ENCODE measurements at regions not wholly inside any gene's neighbourhood (a gene's known extent, or its start where the extent isn't known, plus 50 kb on each side); places are given as distances from the start of the nearest gene placed in this dataset.

GRCh38 chr7:70846208-70846607 is 285.7 kb upstream of the GALNT17 start:
- DNase-seq: no peak
- peaks cover 24% of the 10 kb centered on the region for H3K9me3 Mint-ChIP-seq
- no peaks in the 10 kb centered on the region for H3K27me3 Mint-ChIP-seq
- CTCF ChIA-PET: no interaction called here
- no peak overlapping the region for H3K27ac Mint-ChIP-seq
- POLR2A ChIA-PET: no interaction called here
- H3K4me3 Mint-ChIP-seq: no peak overlapping the region
- H3K36me3 Mint-ChIP-seq (ENCODE audit: low read depth): peaks cover 3% of the 10 kb centered on the region
- H3K4me1 Mint-ChIP-seq: no peaks in the 10 kb centered on the region

DNA sequence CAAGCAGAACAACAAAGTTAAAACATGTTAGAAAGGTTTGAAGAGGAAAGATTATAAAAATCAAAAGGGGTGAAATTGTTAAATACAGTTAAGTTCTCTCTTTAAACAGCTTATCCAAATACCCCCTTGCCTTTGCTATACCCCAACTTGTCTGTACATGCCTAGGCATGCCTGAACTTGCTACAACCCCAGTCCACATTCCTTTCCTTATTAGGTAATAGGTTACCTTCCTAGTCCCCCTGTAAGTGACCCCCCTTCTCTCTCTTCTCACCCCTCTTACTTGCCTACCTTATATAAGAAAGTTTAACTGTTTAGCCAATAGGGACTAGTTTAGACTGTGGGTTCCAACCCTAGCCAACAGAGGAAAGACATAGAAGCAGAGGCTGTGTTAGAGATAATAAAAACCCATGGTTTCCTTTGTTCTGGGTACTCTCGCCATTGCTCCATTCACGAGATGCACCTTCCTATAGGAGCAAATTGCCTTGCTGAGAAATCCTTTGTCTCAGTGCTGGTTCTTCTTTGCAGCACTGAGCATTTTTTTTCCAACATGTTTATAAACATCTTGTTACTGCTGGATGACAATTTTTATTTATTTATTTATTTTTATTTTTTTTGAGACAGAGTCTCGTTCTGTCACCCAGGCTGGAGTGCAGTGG is 282.2 kb upstream of the GALNT17 start:
- no peak for DNase-seq
- H3K4me3 Mint-ChIP-seq: no peak overlapping the region
- POLR2A ChIA-PET: no interaction called here
- no peak overlapping the region for H3K27ac Mint-ChIP-seq
- CTCF ChIA-PET: no interaction called here
- H3K9me3 Mint-ChIP-seq: peaks cover 21% of the 10 kb centered on the region
- peaks cover 3% of the 10 kb centered on the region for H3K36me3 Mint-ChIP-seq (ENCODE audit: low read depth)
- no peaks in the 10 kb centered on the region for H3K27me3 Mint-ChIP-seq
- H3K4me1 Mint-ChIP-seq: no peaks in the 10 kb centered on the region

- no peaks in the 10 kb centered on the region for H3K4me1 Mint-ChIP-seq
- CTCF ChIA-PET: interaction anchor here (0.6 to 0.7 kb wide), 2 partner anchors 395 to 880 kb away, joined by 4 read pairs; no protein-coding TSS in a partner anchor
- H3K9me3 Mint-ChIP-seq: peaks cover 2% of the 10 kb centered on the region
- no peaks in the 10 kb centered on the region for H3K36me3 Mint-ChIP-seq (ENCODE audit: low read depth)
- no peak overlapping the region for H3K4me3 Mint-ChIP-seq
- no peak overlapping the region for H3K27ac Mint-ChIP-seq
- no peaks in the 10 kb centered on the region for H3K27me3 Mint-ChIP-seq
- POLR2A ChIA-PET: no interaction called here
- DNase-seq: no peak
These were observed 276.6 kb upstream of the GALNT17 start for GRCh38 chr7:70855373-70855772.

GRCh38 chr7:70856901-70857630 is 274.9 kb upstream of the GALNT17 start:
- no peak overlapping the region for H3K4me3 Mint-ChIP-seq
- ChIA-PET POLR2A (no interaction called here), CTCF (no interaction called here)
- no peaks in the 10 kb centered on the region for H3K36me3 Mint-ChIP-seq (ENCODE audit: low read depth)
- H3K27ac Mint-ChIP-seq: no peak overlapping the region
- H3K4me1 Mint-ChIP-seq: no peaks in the 10 kb centered on the region
- H3K27me3 Mint-ChIP-seq: no peaks in the 10 kb centered on the region
- DNase-seq: peak; percentile 56
- no peaks in the 10 kb centered on the region for H3K9me3 Mint-ChIP-seq

DNA sequence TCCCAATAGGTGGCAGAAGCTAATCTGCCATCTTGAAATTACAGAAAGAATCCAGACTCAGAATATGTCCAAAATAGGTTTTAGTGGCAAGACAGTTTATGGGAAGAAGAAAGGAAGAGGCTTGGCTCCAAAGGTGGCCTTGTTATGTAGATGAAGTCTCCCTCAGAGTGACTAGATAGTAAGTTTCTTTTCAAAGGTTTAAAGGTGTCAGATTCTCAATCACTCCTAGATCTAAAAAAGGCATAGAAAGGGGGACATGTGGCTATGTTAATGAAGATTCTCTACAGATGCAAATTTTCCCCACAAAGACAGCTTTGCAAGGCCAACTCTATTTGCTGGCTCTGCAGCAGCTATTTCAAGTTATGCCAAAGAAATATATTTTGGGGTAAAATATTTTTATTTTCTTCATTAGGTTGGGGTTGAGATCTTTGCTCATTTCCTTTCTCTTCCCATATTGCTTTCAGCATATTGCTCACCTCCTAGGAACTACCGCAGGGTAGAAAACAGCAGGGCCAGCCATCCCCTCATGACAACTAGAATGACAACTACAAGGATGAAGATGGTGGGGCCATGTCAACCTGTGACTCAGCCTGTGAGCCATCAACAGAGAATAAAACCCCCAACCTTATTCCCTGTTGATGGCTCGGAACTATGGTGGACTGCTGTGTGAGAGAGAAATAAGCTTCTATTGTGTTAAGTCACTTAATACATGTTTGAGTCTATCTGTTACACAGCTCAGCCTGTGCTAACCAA is 274.0 kb upstream of the GALNT17 start:
- ChIA-PET CTCF (no interaction called here), POLR2A (no interaction called here)
- Mint-ChIP-seq H3K4me3 (no peak overlapping the region), H3K9me3 (no peaks in the 10 kb centered on the region), H3K27ac (no peak overlapping the region), H3K36me3 (ENCODE audit: low read depth) (no peaks in the 10 kb centered on the region), H3K27me3 (no peaks in the 10 kb centered on the region), H3K4me1 (no peaks in the 10 kb centered on the region)
- DNase-seq: no peak

DNA sequence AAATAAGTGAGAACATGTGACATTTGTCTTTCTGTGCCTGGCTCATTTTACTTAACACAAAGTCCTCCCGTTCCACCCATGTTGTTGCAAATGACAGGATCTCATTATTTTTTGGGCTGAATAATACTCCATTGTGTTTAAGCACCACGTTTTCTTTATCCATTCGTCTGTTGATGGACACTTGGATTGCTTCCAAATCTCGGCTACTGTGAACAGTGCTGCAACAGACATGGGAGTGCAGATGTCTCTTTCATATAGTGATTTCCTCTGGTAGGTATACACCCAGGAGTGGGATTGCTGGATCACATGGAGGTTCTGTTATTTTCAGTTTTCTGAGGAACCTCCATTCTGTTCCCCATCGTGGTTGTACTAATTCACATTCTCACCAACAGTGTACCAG is 264.4 kb upstream of the GALNT17 start:
- no peaks in the 10 kb centered on the region for H3K27me3 Mint-ChIP-seq
- no peaks in the 10 kb centered on the region for H3K36me3 Mint-ChIP-seq (ENCODE audit: low read depth)
- CTCF ChIA-PET: no interaction called here
- no peak overlapping the region for H3K4me3 Mint-ChIP-seq
- no peak for DNase-seq
- peaks cover 21% of the 10 kb centered on the region for H3K9me3 Mint-ChIP-seq
- POLR2A ChIA-PET: no interaction called here
- no peak overlapping the region for H3K27ac Mint-ChIP-seq
- H3K4me1 Mint-ChIP-seq: no peaks in the 10 kb centered on the region

- H3K27ac Mint-ChIP-seq: no peak overlapping the region
- no peaks in the 10 kb centered on the region for H3K4me1 Mint-ChIP-seq
- ChIA-PET CTCF (no interaction called here), POLR2A (no interaction called here)
- no peak overlapping the region for H3K4me3 Mint-ChIP-seq
- no peak for DNase-seq
- no peaks in the 10 kb centered on the region for H3K27me3 Mint-ChIP-seq
- H3K9me3 Mint-ChIP-seq: peaks cover 14% of the 10 kb centered on the region
- H3K36me3 Mint-ChIP-seq (ENCODE audit: low read depth): no peaks in the 10 kb centered on the region
These were observed 261.6 kb upstream of the GALNT17 start for GRCh38 chr7:70870349-70870748.

GRCh38 chr7:70872188-70872587 is 259.8 kb upstream of the GALNT17 start:
- Mint-ChIP-seq H3K4me1 (no peaks in the 10 kb centered on the region), H3K9me3 (peaks cover 22% of the 10 kb centered on the region), H3K27me3 (no peaks in the 10 kb centered on the region), H3K27ac (no peak overlapping the region), H3K36me3 (ENCODE audit: low read depth) (no peaks in the 10 kb centered on the region), H3K4me3 (no peak overlapping the region)
- ChIA-PET CTCF (no interaction called here), POLR2A (no interaction called here)
- DNase-seq: no peak

DNA sequence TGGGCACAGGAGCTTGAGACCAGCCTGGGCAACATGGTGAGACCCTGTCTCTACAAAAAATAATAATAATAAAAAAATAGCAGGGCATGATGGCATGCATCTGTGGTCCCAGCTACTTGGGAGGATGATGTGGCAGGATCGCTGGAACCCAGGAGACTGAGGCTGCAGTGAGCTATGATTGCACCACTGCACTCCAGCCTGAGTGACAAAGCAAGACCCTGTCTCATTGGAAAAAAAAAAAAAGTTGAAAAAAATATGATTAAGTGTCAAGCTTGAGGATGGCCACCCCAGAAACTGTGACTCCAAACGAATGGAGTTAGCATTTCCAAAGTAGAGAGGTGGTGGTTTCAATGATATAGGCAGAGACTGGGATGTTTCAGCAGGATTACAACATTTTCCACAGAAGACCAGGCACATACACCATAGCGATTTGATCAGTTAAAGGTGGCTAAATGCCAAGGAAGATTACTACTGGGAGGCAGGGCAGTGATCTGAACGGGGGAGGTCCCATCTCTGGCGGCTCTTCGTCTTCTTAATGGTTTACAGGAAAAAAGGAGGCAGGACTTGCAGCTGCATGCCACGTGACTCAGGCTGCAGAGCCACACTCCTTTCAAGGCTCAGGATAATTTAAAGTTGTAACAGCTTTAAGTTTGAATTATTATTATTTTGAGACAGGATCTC is 250.6 kb upstream of the GALNT17 start:
- POLR2A ChIA-PET: no interaction called here
- H3K9me3 Mint-ChIP-seq: peaks cover 15% of the 10 kb centered on the region
- H3K27me3 Mint-ChIP-seq: no peaks in the 10 kb centered on the region
- no peak overlapping the region for H3K4me3 Mint-ChIP-seq
- no peaks in the 10 kb centered on the region for H3K36me3 Mint-ChIP-seq (ENCODE audit: low read depth)
- H3K27ac Mint-ChIP-seq: no peak overlapping the region
- no peak for DNase-seq
- no peaks in the 10 kb centered on the region for H3K4me1 Mint-ChIP-seq
- CTCF ChIA-PET: interaction anchor here (0.6 to 0.7 kb wide), 2 partner anchors 10 to 1702 kb away, joined by 3 read pairs; no protein-coding TSS in a partner anchor

DNA sequence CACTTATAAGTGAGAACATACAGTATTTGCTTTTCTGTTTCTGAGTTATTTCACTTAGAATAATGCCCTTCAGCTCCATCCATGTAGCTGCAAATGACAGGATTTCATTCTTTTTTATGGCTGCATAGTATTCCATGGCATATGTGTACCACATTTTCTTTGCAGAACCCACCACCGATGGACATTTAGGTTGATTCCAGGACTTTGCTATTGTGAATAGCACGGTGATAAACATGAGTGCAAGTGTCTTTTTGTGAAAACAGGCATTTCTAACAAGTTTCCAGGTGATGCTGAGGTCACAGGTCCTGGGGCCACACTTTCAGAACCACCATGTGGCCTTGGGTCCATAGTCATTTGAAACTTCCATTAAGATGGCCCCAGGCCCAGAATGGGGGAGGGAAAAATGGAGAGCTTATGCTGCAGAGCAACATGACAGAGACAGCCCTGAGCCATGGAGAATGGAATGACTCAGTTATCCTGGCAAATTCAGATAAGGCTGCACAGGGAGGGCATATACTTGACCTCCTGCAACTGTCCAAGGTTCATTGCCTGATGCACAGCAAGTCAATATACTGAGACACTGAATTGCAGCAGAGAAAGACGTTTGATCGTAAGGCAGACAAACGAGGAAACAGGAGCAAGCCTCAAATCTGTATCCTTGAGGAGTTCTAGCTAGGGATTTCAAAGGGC is 248.0 kb upstream of the GALNT17 start:
- H3K4me3 Mint-ChIP-seq: no peak overlapping the region
- POLR2A ChIA-PET: no interaction called here
- no peaks in the 10 kb centered on the region for H3K36me3 Mint-ChIP-seq (ENCODE audit: low read depth)
- CTCF ChIA-PET: interaction anchor here (0.5 kb wide), 1 partner anchor 761 kb away, joined by 3 read pairs; no protein-coding TSS in a partner anchor
- no peak overlapping the region for H3K27ac Mint-ChIP-seq
- H3K9me3 Mint-ChIP-seq: peaks cover 8% of the 10 kb centered on the region
- no peaks in the 10 kb centered on the region for H3K4me1 Mint-ChIP-seq
- DNase-seq: no peak
- no peaks in the 10 kb centered on the region for H3K27me3 Mint-ChIP-seq

GRCh38 chr7:70884440-70884764 is 247.5 kb upstream of the GALNT17 start:
- no peaks in the 10 kb centered on the region for H3K36me3 Mint-ChIP-seq (ENCODE audit: low read depth)
- no peaks in the 10 kb centered on the region for H3K4me1 Mint-ChIP-seq
- no peak for DNase-seq
- H3K27me3 Mint-ChIP-seq: no peaks in the 10 kb centered on the region
- no peak overlapping the region for H3K27ac Mint-ChIP-seq
- ChIA-PET POLR2A (no interaction called here), CTCF (interaction anchor here (0.5 kb wide), 1 partner anchor 761 kb away, joined by 3 read pairs; no protein-coding TSS in a partner anchor)
- peaks cover 10% of the 10 kb centered on the region for H3K9me3 Mint-ChIP-seq
- no peak overlapping the region for H3K4me3 Mint-ChIP-seq

DNA sequence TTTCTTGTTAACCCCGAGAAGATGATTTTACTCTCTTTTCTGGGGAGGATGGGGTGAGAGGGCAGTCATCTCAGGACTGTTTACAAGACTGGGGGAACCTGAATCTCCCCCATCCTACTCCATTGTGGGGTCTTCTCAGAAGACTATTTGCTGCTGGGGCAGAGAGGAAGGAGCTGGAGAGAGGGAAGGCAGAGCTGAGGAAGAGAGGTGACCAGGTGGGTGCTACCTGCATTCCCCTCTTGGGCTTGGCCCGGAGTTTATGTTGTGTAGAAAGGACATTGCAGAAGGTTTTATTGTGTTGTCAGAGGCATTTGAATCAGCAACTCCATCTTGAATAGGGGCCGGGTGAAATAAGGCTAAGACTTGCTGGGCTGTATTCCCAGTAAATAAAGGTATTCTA is 247.1 kb upstream of the GALNT17 start:
- ChIA-PET POLR2A (no interaction called here), CTCF (no interaction called here)
- H3K9me3 Mint-ChIP-seq: peaks cover 14% of the 10 kb centered on the region
- no peaks in the 10 kb centered on the region for H3K27me3 Mint-ChIP-seq
- H3K4me1 Mint-ChIP-seq: no peaks in the 10 kb centered on the region
- no peak for DNase-seq
- no peak overlapping the region for H3K4me3 Mint-ChIP-seq
- H3K36me3 Mint-ChIP-seq (ENCODE audit: low read depth): no peaks in the 10 kb centered on the region
- H3K27ac Mint-ChIP-seq: no peak overlapping the region

GRCh38 chr7:70886547-70886946 is 245.4 kb upstream of the GALNT17 start:
- Mint-ChIP-seq H3K4me3 (no peak overlapping the region), H3K27me3 (no peaks in the 10 kb centered on the region), H3K36me3 (ENCODE audit: low read depth) (no peaks in the 10 kb centered on the region), H3K4me1 (no peaks in the 10 kb centered on the region), H3K9me3 (peaks cover 18% of the 10 kb centered on the region), H3K27ac (no peak overlapping the region)
- no peak for DNase-seq
- ChIA-PET CTCF (no interaction called here), POLR2A (no interaction called here)
